ENCODE measurements at regions not wholly inside any gene's neighbourhood (a gene's known extent, or its start where the extent isn't known, plus 50 kb on each side); places are given as distances from the start of the nearest gene placed in this dataset.
A peak's percentile ranks its signal among the peaks of the same experiment; 100 is the strongest.
"Not testable (repeated sequence)": the region's sequence is repeated elsewhere in the genome, so short reads cannot be mapped to it uniquely, and the experiment has no call there.

GRCh38 chr2:8606649-8607550 is 75.0 kb upstream of the ID2 start:
- no peak for TF ChIP-seq CTCF (conservative IDR thresholded peaks at IDR 0.05; ENCODE audit: control insufficient read depth, insufficient read depth, low read depth, low read length)
- no peak for DNase-seq (ENCODE audit: low read depth)
- no peak overlapping the region for H3K4me3 ChIP-seq (ENCODE audit: control insufficient read depth, low read depth, low read length)

- no peak for TF ChIP-seq CTCF (conservative IDR thresholded peaks at IDR 0.05; ENCODE audit: control insufficient read depth, insufficient read depth, low read depth, low read length)
- DNase-seq (ENCODE audit: low read depth), result peak; percentile 77
- no peak overlapping the region for H3K4me3 ChIP-seq (ENCODE audit: control insufficient read depth, low read depth, low read length)
Observed at GRCh38 chr2:8607606-8608005, 74.2 kb upstream of the ID2 start.

GRCh38 chr2:8608411-8608954 is 73.4 kb upstream of the ID2 start:
- DNase-seq (ENCODE audit: low read depth), result peak; percentile 48
- TF ChIP-seq CTCF (conservative IDR thresholded peaks at IDR 0.05; ENCODE audit: control insufficient read depth, insufficient read depth, low read depth, low read length), result no peak

GRCh38 chr2:8609357-8609811 is 72.5 kb upstream of the ID2 start:
- TF ChIP-seq CTCF (conservative IDR thresholded peaks at IDR 0.05; ENCODE audit: control insufficient read depth, insufficient read depth, low read depth, low read length), result no peak
- H3K4me3 ChIP-seq (ENCODE audit: control insufficient read depth, low read depth, low read length), result no peak overlapping the region
- no peak for DNase-seq (ENCODE audit: low read depth)

More at GRCh38 chr2:8608411-8608954, 73.4 kb upstream of the ID2 start:
- no peak overlapping the region for H3K4me3 ChIP-seq (ENCODE audit: control insufficient read depth, low read depth, low read length)

DNA sequence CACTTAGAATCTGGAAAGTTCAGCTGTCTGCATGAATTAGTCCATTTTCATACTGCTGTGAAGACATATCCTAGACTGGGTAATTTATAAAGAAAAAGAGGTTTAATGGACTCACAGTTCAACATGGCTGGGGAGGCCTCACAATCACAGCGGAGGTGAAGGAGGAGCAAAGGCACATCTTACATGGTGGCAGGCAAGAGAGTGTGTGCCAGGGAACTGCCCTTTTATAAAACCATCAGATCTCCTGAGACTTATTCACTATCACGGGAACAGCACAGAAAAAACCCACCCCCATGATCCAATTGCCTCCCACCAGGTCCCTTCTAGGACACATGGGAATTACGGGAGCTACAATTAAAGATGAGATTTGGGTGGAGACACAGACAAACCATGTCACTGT is 71.1 kb upstream of the ID2 start:
- not testable (repeated sequence) for H3K4me3 ChIP-seq (ENCODE audit: control insufficient read depth, low read depth, low read length); DNase-seq (ENCODE audit: low read depth)

- no peak for TF ChIP-seq CTCF (conservative IDR thresholded peaks at IDR 0.05; ENCODE audit: control insufficient read depth, insufficient read depth, low read depth, low read length)
- no peak overlapping the region for H3K4me3 ChIP-seq (ENCODE audit: control insufficient read depth, low read depth, low read length)
- DNase-seq (ENCODE audit: low read depth), result no peak
Observed at GRCh38 chr2:8611246-8611645, 70.6 kb upstream of the ID2 start.

DNA sequence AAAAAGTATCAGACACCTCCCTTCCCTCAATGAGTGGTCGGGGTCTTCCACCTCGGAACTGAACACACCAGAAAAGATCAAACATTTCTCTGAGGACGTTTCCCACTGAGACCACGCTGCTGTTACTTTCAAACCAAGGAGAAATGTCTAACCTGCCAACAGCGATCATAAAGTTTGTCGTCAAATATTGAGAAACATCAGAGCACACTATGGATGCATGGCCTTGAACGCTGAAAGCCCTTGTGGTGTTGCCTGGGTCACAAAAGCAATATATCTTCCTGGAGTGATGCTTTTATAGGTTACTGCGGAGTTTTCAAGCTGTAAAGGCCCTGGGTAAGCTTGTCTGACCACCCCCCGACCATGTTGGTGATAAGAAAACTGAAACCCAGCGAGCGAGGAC is 70.2 kb upstream of the ID2 start:
- TF ChIP-seq CTCF (conservative IDR thresholded peaks at IDR 0.05; ENCODE audit: control insufficient read depth, insufficient read depth, low read depth, low read length), result no peak
- no peak for DNase-seq (ENCODE audit: low read depth)
- no peak overlapping the region for H3K4me3 ChIP-seq (ENCODE audit: control insufficient read depth, low read depth, low read length)

Measured in fibroblast of mammary gland (primary cell).